ENCODE measurements at regions not wholly inside any gene's neighbourhood (a gene's known extent, or its start where the extent isn't known, plus 50 kb on each side); places are given as distances from the start of the nearest gene placed in this dataset.

DNA sequence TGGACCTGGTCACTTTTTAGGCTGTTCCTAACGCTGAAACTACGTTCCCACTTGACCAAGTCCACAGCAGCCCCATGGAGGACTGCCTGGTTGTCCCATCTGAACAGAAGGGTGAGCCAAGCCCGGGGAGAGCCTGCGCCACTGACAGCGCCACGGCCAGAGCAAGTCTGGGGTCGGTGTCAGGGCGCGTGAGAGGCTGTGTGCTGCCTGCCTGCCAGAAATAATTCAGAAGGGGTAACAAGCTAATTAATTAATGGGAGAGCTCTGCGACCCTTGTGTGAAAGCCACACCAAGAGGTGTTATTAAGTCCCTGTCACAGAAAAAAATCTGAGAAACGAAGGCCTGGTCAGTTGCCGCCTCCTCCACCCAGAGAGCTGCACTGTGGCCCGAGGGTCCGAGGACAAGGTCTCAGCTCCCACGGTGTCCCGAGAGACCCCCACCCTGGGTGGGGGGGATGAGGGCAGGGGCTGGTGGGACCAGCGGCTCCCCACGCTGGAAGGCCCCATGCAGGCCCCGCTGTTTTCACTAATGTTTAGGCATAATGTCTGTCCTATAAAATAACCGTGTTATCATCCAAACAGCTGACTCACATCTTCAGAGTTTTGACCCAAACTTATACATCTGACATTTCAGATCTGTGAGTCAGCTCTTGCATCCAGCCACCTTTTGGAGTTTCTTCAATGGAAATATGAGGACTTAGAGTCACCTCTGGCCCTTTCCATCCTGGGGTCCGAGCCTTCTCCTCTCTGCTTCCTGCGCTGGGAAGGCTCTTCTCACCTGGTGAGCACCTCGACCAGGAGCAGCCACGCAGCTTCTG is 58.5 kb downstream of the DLL1 start:
- TF ChIP-seq, protein P1, sequence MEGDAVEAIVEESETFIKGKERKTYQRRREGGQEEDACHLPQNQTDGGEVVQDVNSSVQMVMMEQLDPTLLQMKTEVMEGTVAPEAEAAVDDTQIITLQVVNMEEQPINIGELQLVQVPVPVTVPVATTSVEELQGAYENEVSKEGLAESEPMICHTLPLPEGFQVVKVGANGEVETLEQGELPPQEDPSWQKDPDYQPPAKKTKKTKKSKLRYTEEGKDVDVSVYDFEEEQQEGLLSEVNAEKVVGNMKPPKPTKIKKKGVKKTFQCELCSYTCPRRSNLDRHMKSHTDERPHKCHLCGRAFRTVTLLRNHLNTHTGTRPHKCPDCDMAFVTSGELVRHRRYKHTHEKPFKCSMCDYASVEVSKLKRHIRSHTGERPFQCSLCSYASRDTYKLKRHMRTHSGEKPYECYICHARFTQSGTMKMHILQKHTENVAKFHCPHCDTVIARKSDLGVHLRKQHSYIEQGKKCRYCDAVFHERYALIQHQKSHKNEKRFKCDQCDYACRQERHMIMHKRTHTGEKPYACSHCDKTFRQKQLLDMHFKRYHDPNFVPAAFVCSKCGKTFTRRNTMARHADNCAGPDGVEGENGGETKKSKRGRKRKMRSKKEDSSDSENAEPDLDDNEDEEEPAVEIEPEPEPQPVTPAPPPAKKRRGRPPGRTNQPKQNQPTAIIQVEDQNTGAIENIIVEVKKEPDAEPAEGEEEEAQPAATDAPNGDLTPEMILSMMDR (IDR thresholded peaks at IDR 0.05): no peak
- Histone ChIP-seq H3K36me3 (no peaks in the 10 kb centered on the region), H3K4me3 (no peak overlapping the region), H3K4me1 (peaks cover 0 to 16% of the 10 kb centered on the region in 2 donors), H3K9me3 (no peaks in the 10 kb centered on the region), H3K27me3 (no peaks in the 10 kb centered on the region), H3K27ac (no peak overlapping the region)
- DNase-seq (ENCODE audit: low spot score): no peak

DNA sequence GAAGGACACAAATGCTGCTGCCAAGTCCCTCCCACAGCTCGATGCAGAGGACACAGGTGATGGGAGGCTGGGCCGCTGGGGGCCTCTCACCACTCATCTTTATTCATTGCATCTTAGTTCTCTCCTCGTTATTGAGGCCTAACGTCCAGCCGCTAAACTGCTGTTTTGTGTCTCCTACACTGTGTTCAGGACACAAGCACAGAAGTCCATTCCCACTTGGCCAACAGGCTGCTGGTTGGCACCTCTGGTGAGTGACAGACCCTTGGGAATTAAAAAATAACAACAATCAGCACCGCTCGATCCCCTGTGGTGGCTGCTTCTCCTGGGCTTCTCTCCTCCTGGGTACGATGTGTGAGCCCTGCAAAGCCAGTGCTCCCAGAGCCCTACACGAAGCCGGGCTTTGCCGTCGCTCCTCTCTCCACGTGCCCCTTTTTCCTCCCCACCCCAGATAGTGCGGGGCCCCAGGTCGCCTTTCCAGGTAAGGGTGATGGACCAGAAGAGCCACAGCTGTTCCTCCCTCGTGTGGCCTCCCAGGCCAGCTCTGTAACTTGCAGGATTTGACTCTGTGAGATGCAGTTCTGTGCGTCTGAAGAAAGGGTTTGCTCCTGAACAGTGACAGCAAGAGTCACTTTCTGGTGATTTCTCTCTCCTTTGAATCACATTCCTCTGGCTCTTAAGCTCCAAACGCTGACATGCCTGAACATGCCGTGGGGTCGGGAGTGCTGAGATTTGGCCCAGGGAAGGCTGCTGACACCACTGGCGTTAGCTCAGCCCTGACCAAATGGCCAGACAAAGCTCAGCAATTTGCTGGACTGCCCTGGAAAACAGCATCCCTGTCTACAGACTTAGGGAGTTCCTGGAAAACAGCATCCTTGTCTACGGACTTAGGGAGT is 59.3 kb downstream of the DLL1 start:
- Histone ChIP-seq H3K27me3 (no peaks in the 10 kb centered on the region), H3K9me3 (no peaks in the 10 kb centered on the region), H3K4me1 (peaks cover 0 to 18% of the 10 kb centered on the region in 2 donors), H3K27ac (no peak overlapping the region), H3K4me3 (no peak overlapping the region), H3K36me3 (no peaks in the 10 kb centered on the region)
- TF ChIP-seq, protein P1 (IDR thresholded peaks at IDR 0.05): no peak
- DNase-seq (ENCODE audit: low spot score): no peak

DNA sequence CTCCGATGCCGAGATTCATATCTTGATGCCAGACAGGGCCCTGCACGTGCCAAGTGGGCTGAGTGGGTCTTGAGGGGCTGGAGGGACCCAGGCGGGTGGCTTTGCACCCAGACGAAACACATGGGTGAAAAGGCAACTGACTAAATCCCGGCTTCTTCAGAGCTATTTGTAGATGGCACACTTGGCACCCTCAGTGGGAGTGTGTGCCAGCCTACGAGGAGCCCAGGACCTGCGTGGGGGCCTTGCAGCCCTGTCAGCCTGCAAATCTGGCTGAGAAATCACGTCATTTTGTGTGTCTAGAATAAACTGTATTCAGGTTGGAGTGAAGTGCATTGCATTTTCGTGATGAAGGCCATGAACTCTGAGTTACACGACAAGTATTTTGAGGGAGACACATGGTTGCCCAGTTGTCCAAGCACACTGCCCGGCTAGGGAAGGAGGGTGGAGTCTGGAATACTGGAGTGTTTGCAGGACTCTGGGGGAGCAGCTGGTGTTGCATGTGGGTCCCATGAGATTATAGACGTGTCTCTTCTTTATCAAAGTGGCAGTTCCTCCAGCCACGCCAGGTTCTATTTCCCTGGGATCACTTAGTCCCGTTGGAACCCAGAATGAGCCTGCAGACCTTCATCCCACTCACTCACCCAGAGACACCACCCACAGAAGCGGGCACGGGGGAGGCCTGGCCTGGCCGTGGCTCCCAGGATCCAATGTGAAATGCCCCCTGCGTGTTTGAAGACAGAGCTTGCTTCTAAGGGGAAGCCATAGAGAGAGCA is 60.2 kb downstream of the DLL1 start:
- no peaks in the 10 kb centered on the region for H3K36me3 ChIP-seq
- no peaks in the 10 kb centered on the region for H3K9me3 ChIP-seq
- peaks cover 0 to 24% of the 10 kb centered on the region in 2 donors for H3K4me1 ChIP-seq
- H3K27ac ChIP-seq: no peak overlapping the region
- H3K27me3 ChIP-seq: no peaks in the 10 kb centered on the region
- TF ChIP-seq, protein P1 (IDR thresholded peaks at IDR 0.05): no peak
- H3K4me3 ChIP-seq: no peak overlapping the region
- DNase-seq (ENCODE audit: low spot score): no peak

DNA sequence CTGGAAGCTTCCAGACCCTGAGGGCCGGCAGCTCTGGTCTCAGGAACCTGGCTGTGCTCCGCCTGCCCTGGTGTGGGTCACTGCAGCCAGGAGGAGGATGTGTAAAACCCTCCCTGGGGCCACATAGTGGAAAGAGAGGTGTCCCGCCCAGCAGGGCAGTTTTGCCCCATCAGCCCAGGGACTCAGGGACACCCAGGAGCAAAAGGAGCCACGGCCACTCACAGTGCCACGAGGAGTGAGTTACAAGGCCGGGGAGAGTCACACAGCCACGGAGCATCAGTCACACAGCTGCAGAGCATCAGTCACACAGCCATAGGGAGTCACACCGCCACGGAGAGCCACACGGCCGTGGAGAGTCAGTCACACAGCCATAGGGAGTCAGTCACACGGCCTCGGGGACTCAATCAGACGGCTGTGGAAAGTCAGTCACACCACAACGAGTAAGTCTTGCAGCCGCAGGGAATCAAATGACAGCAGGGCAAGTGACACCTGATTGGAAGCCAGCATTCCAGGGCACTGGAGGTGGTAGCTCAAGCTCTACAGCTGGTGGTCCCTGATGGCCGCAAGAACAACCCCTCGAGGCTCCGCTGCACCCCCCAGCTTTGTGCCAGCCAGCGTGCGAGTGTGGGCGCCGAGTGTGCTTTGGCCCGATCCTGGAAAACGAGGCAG is 60.9 kb downstream of the DLL1 start:
- TF ChIP-seq, protein P1 (IDR thresholded peaks at IDR 0.05): no peak
- H3K27ac ChIP-seq: no peak overlapping the region
- no peaks in the 10 kb centered on the region for H3K27me3 ChIP-seq
- no peak for DNase-seq (ENCODE audit: low spot score)
- H3K4me1 ChIP-seq: peaks cover 0 to 27% of the 10 kb centered on the region in 2 donors
- H3K9me3 ChIP-seq: no peaks in the 10 kb centered on the region
- H3K36me3 ChIP-seq: no peaks in the 10 kb centered on the region
- H3K4me3 ChIP-seq: no peak overlapping the region

DNA sequence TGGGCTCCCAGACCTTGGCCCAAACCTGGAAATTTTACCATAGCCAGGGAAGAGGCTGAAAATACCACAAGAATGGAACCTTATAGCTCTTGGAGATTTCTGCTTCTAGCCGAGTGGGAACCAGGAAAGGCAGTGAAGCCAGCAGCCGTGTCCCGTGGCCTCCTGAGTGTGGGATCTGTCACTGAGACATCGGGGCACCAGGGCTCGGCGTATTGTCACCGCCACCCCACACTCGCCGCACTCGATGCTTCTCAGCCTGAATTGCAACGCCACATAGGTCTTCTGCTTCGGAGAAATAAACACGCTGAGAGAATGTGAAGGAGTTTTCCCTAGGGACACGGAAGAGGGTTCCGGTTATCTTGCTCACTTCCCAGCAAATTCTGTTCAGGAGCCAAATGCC is 61.5 kb downstream of the DLL1 start:
- no peaks in the 10 kb centered on the region for H3K27me3 ChIP-seq
- H3K4me1 ChIP-seq: peaks cover 0 to 27% of the 10 kb centered on the region in 2 donors
- H3K9me3 ChIP-seq: no peaks in the 10 kb centered on the region
- H3K4me3 ChIP-seq: no peak overlapping the region
- no peak for DNase-seq (ENCODE audit: low spot score)
- H3K27ac ChIP-seq: no peak overlapping the region
- TF ChIP-seq, protein P1 (IDR thresholded peaks at IDR 0.05): no peak
- no peaks in the 10 kb centered on the region for H3K36me3 ChIP-seq
